Lung microvascular endothelial cell (primary cell): ENCODE measurements at regions not wholly inside any gene's neighbourhood (a gene's known extent, or its start where the extent isn't known, plus 50 kb on each side); places are given as distances from the start of the nearest gene placed in this dataset.
A peak's percentile ranks its signal among the peaks of the same experiment; 100 is the strongest.

Experiments
- DNase-seq, 2 donors: peaks; one replicate each; pipeline versions ENCODE4 v3.0.0 to v3.0.0-alpha.2; 2010; ENCODE audit warnings: low read depth in 2 of 2

- no peak for DNase-seq
Observed at GRCh38 chr17:65446043-65446442, 115.4 kb downstream of the AXIN2 start.

DNA sequence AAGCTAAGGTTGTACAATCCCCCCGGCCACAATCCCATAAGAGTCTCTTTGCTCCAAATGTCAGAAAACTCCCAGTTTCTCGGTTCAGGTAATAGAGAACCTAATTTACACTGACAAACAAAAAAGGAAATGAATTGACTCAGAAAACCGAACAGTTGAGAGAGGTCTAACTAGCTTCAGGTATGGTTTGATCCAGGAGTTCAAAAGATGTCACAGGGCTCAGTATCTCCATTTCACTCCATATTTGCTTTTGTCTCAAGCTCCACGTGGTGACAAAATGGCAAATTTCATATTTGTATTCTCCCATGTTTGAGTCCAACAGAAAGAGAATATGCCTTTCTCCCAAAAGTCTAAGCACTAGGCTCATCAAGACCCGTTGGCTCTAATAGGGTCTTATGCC is 117.4 kb downstream of the AXIN2 start:
- DNase-seq: no peak

GRCh38 chr17:65442691-65443090 is 118.8 kb downstream of the AXIN2 start:
- no peak for DNase-seq

DNA sequence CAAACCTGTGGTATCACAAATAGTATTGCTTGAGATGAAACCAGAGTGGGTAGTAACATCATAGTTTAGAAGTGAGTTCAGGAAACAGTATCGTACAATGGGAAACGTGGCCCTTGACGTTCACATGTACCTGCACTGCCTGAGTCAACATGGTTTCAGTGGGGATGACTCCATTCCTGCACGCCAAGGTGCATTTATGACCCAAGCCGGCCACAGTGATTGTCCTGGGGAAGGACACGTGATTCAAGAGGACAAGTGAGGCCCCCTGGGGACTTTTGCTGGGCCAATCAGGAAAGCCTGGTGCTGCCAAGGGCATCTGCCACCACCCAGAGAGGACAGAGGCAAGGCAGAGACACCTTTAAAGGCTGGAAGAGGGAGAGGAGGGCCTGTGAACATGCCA is 119.2 kb downstream of the AXIN2 start:
- peak in 1 of 2 donors; percentile 7 for DNase-seq

- DNase-seq: no peak
Observed at GRCh38 chr17:65441053-65441605, 120.3 kb downstream of the AXIN2 start.

DNA sequence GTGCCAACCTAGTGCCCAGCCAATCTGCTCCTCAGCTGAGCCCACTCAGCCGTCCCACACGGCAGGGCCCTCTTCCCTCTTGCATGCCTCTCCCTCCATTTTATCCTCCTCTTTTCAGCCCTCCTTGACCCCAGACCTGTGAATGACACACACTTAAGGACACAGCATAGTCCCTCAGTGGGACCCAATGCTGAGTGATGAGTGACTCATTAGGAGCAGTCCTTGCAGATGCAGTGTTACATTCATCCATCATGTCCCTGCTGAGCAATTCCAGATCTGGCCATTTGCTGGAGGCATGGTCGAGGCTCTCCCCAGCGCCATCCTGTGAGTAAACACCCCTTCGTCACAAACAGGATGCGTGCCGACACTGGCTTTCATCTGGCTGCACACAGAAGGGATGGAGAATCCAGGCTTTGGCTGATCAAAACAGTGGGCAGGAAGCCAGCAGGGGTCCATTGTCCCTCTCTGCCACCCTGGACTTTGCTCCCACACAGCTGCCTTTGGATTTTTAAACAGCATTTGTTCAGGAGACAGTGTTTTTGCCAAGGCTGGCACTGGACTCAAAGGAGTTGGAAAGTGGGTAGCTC is 122.6 kb downstream of the AXIN2 start:
- peak in 1 of 2 donors; percentile 8 for DNase-seq

- DNase-seq: no peak
Observed at GRCh38 chr17:65438173-65438572, 123.3 kb downstream of the AXIN2 start.

- DNase-seq: no peak
Observed at GRCh38 chr17:65436871-65437270, 124.6 kb downstream of the AXIN2 start.

DNA sequence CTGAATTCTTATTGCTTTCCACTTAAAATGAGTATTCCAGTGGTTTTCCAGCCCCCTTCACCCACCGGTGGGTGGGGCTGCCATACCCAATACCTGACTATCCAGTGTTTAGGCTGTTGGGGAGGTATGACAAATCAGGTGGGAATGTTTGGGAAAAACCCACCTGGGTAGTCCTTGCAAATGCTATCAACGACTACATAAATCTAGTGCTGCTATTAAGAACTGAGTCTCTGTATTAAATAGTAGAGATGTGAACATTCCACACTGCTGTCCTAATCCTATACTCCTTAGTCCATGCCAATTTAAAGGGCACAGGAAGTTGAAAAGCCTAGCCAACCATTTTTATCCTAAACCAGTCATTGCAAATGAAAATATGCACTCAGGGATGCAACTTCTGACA is 126.6 kb downstream of the AXIN2 start:
- no peak for DNase-seq

DNA sequence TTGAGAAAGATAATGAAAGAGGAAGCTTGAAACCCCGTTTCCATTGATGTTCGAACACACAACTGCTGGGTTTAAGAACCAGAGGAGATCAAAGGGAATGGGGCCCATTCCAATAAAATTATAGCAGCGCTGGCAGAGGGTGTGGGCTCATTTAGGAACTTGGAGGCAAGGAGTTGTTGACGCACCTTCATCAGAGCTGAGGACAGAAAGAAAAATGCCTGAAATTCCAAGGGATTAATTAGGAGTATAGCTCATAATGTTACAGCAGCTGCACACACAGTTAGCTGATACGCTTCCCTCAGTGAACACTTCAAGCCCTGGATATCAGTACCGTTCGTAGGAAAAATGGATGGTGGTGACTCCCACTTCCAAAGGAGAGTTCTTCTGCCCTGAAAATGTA is 127.2 kb downstream of the AXIN2 start:
- DNase-seq: no peak

- DNase-seq: no peak
Observed at GRCh38 chr17:65433592-65433991, 127.9 kb downstream of the AXIN2 start.

DNA sequence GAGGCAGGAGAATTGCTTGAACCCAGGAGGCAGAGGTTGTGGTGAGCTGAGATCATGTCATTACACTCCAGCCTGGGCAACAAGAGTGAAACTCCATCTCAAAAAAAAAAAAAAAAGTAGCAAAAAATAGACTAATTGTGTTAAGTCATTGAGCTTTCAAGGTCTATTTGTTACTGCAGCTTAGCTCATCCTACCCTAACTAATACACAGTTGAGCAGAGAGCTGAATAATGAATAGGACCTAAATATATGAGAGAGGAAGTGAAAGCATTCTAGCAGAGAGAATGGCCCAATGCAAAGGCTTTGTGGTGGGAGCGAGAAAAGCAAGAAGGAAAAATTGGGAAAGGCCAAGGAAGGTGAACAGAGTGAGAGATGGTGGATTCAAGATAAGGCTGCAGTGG is 128.3 kb downstream of the AXIN2 start:
- no peak for DNase-seq

DNA sequence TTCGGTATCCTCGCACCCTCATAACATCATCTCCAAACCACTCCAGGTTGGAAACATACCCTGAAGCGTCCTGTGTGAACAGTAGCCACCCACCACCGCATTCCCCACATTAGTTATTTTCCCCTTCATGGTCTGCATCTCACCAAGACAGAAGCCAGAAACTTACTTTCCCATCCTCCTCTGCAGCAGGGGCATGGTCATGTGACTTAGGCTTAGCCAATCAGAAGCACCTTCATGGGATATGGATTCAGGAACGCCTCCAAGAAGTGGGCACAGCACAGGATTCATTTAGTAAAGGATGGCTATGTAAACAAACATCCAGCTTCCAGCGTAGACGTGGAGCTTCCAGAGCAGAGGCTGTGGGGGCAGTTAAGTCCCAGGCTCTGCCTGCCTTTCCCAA is 130.3 kb downstream of the AXIN2 start:
- DNase-seq: no peak

- no peak for DNase-seq
Observed at GRCh38 chr17:65430209-65430833, 131.1 kb downstream of the AXIN2 start.

DNA sequence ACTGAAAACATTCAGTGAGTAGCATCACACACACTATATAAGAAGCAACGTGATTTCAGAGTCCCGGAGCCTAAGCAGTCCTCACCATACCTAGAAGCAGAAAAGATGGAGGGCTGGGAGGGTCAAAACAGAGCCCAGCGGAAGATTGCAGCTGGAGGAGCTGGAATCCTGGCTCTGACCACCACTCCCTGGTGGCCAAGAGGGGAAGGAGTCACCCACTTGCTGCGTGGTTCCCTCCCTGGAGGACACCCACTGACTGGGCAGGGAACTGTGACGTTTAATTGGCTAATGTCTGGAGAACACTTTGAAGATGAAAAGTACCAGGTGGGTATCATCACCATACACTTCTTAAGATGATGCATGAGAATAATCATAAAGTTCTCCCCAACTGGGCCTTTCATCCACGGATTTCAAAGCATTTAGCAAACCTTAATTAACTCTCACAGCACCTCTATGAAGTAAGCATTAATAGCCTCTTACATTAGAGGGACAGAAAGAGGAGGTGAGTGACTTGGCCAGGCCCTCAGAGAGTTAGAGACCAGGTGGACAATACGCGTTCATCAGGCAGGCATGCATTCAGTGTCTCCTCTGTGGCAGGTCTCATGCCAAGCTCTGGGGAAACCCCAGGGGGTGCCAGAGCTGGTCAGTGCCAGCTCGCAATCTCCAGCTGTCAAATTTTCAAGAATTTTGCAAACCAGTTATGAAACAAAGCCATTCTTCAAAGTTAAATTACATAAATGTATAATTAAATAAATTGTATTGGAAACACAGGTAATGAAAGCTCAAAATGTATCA is 137.9 kb downstream of the AXIN2 start:
- DNase-seq: no peak

DNA sequence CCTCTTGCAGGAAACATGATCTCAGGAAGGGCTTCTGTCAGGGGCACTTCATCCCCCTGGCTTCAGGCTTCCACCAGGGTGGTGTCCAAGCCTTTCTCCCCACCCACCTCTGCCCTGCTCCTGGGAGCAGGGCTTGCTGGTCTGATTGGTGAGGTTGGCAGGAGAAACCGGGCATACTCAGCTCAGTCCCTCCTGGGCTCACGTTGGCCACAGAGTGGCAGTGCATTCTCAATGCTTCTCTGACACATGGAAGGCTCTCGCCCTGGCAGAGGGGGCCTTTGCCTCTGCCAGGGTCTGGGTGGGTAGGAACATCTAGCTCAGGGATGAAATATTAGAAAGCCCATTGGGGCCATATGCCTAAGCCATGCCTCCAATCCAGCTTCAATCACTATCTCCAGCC is 142.8 kb downstream of the AXIN2 start:
- no peak for DNase-seq

DNA sequence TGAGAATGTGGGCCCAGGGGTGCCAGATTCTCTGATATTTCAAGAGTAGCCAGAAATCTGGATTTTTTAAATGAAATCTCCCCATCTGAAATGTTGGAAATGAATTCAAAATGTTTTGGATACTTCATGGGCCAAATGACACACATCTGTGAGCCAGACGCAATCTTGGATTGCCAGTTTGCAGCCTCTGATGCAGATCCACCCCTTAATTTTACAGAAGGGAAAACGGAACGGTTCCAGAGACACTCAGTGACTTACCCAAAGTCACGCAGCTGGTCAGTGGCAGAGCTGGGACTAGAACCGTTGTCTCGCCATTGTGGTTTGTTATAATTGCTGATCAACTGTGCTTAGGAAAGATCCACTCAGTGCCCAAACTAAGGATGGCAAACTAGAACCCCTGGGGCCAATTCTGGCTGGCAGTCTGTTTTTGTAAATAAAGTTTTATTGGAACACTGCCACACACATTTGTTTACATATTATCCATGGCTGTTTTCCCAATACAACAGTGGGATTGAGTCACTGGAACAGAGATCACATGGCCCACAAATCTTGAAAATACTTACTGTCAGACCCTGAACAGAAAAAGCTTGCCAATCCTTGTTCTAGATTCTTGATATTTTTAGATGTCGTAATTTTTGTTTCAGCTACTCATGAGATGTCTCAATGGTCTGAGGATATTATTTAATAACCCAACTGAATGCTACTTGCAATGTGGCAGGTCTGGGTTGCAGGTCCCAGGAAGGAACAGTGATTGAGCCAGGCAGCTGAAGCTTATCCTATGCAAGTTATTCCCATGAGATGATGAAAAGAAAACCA is 143.8 kb downstream of the AXIN2 start:
- DNase-seq: no peak

- no peak for DNase-seq
Observed at GRCh38 chr17:65415991-65416390, 145.5 kb downstream of the AXIN2 start.

GRCh38 chr17:65413390-65413789 is 148.1 kb downstream of the AXIN2 start:
- no peak for DNase-seq

DNA sequence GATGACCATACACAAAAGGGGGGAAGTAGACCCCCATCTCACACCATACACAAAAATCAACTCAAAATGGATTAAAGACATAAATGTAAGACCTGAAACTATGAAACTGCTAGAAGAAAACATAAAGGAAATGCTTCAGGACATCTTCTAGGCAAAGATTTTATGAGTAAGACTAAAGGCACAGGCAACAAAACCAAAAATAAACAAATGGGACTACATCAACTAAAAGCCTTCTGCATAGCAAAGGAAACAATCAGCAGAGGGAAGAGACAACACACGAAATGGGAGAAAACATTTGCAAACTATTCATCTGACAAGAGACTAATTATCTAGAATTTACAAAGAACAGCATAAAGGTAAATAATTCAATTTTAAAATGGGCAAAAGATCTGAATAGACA is 152.1 kb downstream of the AXIN2 start:
- no peak for DNase-seq

DNA sequence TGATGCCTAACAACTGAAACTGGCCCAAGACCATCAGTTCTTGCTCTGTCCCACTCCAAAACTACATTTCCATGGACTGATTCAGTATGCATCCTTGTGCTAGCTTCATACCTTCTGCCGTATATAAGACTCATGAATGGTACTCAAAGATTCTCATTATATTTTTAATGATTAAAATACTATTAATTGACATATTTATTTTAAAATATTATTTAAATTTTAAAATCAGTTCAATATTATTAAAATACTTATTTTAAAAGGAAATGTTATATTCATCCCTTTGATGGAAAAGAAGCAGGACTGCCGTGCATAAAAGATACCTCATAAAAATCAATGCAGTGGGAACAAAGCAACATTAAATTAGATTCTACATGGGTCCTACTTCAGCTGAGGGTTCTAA is 153.4 kb downstream of the AXIN2 start:
- no peak for DNase-seq

DNA sequence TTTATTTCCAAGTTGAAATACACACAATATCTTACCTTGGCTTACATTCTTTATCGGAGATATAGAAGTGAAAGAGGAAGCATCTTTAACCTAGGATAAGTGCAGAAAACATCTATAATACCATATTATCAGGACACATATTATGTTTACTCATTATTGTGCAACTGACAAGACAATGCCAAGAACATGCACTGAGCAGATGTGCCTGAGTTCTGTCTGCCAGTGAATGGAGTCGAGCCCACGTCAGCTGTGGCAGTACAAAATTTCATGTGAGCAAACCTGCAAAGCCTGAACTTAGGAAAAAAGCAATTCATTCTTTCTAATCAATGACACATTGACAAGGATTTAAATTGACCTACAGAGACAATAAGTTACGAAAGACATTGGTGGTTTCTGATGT is 154.4 kb downstream of the AXIN2 start:
- no peak for DNase-seq
